Fibroblast of peridontal ligament (primary cell): ENCODE measurements at regions not wholly inside any gene's neighbourhood (a gene's known extent, or its start where the extent isn't known, plus 50 kb on each side); places are given as distances from the start of the nearest gene placed in this dataset.
A peak's percentile ranks its signal among the peaks of the same experiment; 100 is the strongest.
"Not testable (repeated sequence)": the region's sequence is repeated elsewhere in the genome, so short reads cannot be mapped to it uniquely, and the experiment has no call there.

Experiments used
- DNase-seq: peaks from one replicate; pipeline ENCODE4 v3.0.0-alpha.2; 2010; ENCODE audit errors: extremely low read depth

DNA sequence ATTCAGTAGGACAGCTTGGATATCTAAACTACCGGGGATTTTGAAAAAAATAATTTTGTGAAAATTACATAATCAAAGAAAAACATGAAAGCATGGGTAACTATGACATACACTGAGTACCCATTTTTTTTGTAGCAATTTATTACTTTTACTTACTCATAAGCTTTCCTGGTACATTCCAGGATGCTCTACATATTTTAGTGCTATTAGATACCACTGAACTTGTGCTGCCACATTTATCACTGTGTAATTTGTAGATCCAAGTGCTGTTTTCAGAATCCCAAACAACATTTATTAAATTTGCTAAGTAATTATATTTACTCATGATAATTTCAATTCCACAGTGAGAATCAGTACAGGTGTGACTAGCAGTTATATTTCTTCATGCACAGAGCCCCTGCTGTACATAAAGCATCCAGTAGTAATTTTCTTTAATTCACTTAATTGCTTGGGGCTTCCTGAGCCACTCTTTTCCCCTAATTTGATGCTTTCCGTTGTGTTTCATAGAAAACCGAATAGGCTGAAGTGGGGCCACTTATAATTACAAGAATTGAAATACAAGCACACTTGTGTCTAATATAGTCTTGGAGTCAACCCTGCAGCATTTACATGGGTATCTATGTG is 2254.4 kb downstream of the ARAP2 start:
- no peak for DNase-seq

DNA sequence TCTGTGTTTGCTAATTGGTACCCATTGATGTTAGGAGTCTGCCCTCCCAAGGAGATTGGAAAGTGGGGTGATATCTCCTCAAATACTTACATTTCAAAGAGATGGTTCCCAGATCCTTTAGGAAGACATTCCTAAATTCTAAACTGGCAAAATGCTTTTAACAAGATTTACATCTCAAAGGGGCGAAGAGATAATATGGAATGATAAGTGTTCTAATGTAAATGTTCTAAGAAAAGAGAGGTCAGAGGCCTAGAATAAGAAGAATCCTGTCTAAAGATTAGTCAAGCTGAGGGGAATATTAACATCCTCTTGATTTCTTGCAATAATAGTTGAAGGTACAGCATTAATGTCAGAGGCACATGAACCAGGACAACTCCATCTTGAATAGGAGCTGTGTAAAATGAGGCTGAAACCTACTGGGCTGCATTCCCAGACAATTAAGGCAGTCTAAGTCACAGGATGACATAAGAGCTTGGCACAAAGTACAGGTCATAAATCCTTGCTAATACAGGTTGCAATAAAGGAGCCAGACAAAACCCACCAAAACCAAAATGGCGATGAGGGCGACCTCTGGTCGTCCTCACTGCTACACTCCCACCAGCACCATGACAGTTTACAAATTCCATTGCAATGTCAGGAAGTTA is 2248.1 kb downstream of the ARAP2 start:
- no peak for DNase-seq

DNA sequence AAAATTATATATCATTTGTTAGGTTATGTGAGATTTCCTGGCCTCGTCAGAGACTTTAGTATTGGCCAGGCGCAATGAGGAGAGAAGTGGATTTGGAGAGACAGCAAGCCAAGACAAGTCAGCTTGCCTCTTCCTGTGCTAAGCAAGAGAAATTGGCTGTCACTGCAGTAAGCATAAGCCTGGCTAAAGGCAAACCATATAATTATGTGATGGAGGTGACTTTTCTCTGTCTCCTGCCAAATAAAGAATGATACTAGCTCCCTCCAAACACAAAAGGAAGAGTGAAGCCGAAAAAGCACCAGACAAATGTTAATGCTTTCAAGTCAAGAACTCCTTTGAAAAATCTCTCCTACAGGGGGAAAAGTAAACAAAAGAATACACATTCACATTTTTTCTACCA is 2246.0 kb downstream of the ARAP2 start:
- DNase-seq = no peak

DNA sequence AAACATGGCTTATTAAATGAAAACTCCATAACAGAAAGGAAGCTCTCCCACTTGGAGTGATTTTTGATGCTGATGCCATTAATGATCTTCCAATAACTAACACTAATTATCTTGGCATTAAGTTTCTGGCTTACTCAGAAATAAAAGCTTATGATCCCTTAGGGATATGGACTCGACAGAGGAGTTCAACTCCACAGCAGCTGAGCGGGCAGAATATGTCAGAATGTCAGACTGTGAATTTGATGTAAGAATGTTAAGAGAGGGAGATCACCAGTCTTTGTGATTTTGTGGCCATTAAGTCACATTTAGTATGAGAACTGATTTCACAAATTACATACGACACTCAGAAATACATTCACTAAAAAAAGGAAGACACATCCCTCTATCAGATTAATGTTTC is 2244.0 kb downstream of the ARAP2 start:
- DNase-seq = no peak

DNA sequence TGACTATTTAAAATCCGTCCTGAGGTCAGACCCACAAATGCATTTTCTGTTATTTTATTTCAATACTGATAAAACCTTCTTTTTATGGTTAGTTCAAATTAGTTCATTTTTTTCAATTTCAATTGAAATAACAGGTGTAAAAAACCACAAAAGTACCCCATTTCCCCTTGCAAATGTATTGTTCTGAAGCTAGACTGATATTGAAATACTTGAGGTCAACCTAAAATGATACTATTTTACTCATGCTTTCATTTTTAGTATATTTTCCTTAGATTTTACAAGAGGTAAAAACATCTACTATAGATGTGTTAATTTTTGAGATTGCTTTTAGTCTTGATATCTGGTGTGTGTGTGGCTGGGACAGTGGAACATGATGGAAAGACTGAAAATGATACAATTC is 2237.8 kb downstream of the ARAP2 start:
- DNase-seq = not testable (repeated sequence)

DNA sequence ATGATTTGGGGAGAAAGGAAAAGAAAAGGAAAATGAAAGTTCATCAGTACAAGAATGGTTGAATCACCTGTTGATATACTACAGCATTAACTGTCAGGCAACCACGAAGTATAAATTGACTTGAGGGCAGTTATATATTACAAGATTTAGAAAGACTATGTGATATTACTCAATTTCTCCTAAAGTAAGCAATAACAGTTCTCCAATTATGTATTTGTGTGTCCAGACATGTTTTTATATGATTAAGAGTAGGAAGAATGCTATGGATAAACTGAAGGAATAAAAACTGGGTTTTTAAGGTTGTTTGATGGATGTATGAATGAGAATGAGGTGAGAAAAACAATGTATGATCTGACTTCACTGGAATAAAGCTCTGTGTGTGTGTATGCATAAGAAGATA is 2234.4 kb downstream of the ARAP2 start:
- DNase-seq = no peak

DNA sequence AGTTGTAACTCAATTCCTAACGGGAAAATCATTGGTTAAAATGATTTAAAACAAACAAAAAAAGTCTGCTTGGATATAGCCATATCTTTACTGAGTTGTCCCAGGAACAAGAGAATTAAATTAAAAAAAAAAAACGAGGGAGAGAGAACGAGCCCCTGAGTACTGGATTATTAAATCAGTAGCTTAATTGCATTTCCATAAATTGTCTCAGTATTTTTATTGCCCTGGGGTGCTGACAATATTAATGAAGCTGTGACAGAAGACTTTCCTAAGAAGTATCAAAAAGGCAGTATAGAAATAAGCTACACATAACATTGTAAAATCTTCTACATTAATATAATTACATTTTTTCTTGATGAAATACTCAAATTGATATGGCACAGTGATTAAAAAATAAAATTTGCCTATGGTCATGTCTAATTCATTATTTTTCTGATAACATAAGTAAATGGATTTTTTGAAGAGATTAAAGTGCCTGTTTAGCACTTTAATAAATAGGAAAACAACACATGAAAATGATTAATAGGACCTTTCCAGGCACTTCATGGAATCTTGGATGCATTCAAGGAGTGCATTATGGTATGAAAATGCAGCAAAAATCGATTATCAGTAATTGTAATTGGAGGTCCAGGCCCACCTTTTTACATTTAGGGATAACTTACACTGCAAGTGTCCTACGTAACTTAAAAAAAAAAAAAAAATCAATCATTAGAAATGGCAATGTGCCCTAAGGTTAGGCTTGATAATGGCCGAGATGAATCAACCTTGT is 2233.4 kb downstream of the ARAP2 start:
- DNase-seq = no peak

DNA sequence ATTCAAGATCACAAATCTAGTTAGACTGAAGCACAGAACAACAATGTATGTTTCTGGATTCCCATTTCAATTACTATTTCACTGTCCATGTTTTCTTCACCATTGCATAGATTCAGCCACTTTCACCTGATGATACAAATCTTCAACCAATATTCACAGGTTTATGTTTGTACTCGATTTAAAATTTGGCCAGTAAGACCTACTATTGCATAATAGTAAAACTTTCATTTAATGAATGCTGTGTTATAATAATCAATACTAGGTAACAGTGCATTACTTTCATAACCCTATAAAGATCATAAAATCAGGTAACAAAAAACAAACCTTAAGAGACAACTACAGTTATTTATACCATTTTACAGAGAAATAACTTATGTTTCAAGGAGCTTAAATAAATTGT is 2209.1 kb downstream of the ARAP2 start:
- DNase-seq = no peak

DNA sequence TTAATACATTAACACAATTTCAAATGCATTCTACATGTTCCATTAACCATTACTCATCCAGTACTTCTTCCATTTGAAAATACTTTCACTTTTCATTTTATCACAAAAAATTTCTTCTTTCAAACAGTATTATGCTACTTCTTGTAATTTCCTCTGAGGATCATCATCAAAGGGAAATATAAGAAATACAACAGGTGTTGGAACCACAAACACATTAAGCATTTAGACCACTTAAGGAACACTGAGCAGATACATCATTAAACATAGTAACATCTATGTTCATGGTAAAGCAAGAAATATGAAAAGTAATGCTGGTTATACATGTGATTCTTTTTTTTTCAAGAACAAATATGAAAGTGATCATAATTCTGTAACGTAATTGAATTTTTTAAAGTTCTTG is 2207.0 kb downstream of the ARAP2 start:
- DNase-seq = no peak

DNA sequence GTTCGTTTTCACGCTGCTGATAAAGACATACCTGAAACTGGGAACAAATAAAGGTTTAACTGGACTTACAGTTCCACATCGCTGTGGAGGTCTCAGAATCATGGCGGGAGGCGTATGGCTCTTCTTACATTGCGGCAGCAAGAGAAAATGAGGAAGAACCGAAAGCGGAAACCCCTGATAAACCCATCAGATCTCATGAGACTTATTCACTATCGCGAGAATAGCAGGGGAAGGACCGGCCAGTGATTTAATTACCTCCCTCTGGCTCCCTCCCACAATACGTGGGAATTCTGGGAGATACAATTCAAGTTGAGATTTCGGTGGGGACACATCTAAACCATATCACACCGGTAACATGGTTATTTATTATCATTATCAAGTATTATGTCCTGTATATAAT is 2204.5 kb downstream of the ARAP2 start:
- DNase-seq = no peak

DNA sequence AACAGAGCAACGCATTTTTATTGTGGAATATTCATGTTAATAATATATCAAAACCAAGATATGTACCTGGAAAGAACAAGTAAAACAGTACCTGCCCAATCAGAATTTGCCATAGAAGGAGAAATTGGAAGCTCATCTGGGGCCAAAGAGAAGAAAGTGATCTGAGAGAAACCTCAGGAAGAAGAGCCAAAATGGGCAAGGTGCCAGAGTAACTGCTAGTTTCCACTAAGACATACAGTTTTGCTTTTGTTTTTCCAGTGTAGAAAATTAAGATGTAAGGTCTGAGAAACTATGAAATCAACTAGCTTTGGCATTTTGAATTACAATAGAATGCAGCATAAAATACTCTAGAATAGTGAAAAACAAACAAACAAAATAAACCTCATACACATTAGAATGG is 2201.2 kb downstream of the ARAP2 start:
- DNase-seq = peak; percentile 41

DNA sequence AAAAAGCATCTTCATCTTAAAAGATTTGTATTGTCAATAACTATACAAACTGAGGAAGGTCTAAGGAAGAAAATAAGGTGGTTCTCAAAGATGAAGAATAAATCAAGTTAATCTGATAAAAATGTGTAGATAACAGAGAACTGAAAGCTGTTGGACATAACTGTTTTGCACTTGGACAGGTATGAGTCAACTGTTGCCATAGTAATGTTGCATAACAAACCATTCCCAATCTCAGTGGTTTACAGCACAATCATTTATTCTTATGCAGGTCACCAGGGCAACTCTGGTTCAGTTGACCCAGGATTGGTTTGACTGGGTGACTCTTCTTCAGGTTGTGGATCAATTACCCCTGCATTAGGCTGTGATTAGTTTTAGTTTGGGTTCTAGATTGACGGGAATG is 2197.7 kb downstream of the ARAP2 start:
- DNase-seq = peak; percentile 73

DNA sequence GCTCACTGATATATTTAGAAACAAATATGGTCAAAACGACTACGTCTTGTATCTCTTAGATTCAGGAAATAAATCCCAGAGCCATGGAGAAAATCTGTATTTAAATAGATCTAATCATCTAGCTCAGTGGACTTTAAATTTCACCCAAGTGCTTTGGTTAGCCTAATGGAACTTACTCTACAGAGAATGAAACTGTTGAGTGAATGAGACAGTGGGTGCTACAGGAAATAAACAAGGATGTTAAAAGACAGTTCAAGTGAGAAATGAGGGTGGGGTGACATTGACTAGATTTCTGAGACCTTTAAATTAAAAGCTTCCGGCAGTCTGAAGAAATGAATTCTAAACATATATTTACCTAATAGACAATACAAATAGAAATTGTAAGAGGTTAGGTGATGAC is 2197.0 kb downstream of the ARAP2 start:
- DNase-seq = no peak

DNA sequence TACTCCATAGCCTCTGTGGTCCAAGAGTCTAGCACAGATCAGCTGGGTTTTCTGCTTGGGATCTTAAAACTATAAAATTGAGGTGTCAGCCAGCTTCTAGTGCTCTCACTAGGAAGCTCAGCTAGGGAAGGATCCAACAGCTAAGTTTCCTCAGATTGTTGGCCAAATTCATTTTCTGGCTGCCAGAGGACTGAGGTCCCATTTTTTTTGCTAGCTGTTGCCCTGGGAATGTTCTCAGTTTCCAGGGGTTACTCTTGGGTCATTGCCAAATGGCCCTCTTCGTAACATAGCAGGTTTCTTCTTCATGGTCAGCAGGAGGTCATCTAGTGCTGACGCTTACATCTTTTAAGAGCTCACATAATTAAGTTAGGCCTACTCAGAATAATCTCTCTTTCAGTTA is 2178.2 kb downstream of the ARAP2 start:
- no peak for DNase-seq

DNA sequence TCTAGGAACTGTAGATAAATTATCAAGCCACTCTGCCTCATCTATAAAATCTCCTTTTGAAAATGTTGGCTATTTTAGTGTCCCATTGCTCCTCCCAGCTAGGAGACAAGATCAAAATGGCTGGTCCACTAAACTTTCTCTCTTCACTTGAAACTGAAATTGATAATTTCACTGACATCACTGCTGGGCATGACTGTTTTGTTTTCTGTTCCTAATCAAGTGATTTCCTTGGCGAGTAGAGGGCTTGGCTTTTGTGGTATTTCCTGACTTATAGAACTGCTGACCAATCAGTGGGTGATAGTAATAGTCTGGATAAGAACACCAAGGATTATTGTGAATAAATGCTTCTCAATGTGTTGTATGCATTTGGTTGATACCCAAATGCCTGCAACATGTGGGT is 2152.9 kb downstream of the ARAP2 start:
- DNase-seq = peak; percentile 13

DNA sequence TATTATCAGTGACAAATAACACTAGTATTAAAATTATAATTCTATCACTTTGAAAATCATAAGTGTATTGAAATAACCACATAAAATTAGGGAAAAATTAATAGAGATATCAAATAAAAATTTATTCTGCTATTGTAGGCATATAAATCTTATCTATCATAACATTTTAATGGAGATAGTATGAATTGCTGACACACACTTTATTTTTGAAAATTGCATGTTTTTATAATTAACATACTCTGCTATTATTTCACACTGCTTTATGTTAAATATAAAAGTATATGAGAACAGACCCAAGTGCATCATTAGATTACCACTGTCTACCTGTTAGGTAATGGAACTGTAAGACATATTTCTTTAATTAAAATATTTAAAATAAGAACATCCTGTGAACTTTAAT is 2150.2 kb downstream of the ARAP2 start:
- DNase-seq = no peak

DNA sequence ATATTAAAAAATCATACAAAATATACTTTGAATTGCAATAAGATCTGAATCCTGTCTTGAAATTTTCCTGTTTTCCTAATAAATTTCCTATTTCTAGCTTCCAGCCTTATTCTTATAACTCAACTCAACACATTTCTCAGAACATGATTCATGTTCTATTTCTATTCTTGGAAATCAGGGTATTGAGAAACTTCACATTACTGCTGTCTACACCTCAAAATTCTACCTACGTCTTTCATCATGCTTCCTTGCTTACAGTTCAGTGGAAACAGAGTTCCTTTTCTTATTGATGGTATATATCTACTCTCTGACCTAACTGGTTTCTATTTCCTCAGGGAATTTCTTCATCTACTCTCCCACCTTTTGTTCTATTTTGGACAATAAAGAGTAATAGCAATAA is 2139.0 kb downstream of the ARAP2 start:
- peak; percentile 4 for DNase-seq

DNA sequence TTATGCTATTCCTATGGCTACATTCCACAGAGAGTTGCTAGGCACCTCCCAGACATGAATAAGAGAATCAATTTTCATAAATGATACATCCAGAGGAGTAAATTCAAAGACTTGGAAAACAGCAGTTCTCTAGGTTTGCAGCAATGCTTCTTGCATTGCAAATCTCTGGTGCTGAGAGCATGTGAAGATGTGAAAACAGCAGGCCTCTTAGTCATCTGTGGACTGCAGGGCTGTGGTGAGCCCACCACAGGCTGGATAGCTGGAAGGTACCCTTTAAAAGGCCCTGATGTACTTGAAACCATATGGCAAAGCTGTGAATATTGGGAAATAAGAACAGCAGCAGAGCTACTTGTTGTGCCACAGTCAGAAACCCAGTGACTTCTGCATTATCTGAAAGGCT is 2135.9 kb downstream of the ARAP2 start:
- peak; percentile 78 for DNase-seq

DNA sequence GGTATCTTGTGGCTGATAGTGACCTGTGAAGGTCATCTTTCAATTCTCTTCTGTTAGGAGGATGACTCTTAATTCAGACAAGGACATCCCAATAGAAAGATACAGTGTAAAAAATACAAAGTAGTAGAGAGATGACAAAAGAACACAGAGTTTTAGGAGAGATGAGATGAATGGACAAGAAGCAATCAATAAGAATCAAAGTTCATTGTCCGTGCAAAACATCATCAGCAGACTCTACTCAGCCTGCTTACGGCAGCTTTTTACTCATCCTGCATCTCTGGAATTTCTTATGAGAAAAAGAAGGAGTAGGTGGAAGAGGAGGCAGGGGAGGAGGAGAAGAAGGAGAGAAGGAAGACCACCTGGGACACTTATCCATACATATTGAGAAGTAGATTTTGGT is 2131.7 kb downstream of the ARAP2 start:
- no peak for DNase-seq

DNA sequence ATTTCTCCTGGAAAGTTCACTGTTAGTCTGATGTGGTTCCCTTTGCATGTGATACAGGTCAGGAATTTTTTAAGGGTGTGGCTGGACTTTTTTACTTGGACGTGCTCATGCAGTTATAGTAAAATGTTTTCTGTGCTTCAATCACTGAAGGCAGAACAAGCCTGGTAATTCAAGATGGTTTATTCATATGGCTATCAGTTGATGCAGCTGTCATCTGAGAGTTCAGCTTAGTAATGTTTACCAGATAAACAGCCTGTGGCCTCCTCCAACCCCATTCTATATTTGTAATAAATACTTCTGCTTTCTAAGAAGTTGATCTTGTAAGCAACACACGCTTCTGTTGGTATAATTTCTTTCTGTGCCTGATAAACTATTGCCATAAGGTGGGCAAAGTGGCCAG is 2105.9 kb downstream of the ARAP2 start:
- DNase-seq = no peak

DNA sequence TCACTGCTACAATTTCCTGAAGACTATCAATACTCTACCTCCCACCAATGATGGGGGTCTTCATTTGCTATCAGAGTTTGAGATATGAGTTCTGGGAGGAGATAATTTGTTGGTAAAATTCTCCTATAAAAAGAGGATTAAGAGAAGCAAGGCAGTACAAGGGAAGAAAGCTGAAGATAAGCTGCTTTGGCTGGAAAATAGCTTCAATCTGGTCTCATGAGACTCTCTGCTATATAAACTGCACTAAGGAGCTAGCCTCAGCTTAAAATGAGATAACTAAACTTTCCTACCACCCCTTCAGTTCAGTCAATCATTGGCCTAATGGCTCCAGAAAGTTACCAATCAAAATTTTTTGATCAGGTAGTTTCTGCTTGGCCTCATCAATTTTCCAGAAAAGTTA is 2105.0 kb downstream of the ARAP2 start:
- DNase-seq = no peak

DNA sequence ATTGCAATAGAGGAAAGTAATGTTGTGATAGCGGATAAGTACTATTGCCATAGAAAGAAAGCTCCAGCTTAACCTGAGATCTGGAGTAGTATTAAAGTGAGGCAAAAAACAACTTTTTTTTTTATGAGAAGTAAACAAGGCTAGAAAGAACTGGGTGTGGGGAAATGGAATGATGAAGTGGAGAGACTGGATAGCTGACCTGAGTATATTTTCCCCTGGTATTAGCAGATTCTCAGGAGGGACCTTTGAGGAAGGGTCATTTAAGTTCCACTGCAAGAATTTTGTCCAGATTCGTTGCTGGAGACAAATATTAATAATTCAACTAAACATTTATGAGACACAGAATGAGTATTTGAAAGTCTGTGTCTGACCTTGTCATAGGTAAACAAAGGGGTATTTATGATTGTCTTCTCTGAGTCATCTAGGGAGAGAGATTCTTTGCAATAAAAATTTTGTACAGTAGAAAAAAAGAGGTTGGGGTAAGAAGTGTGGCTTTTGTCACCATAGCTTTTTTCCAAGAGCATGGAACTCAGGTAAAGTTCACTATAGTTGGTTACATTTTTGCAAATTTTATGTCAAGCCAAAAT is 2095.9 kb downstream of the ARAP2 start:
- DNase-seq = no peak

DNA sequence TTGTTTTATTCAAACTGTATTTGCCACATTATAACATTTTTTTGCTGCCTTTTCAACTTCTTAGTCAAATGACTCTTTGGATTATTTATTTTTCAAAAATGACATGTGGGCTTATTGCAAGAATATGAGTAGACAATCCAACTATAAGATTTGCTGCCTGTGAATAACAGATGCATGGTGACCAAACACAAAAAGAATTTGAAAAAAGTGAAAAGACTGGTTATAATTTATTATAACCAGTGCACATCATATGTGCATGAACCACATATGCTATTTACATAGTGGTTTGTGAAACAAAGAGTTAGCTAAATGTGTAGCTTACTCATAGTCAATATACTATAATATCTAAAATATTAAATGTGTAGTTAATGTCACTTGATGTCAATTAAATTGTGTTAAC is 2086.8 kb downstream of the ARAP2 start:
- peak; percentile 51 for DNase-seq
